ENCODE measurements at regions not wholly inside any gene's neighbourhood (a gene's known extent, or its start where the extent isn't known, plus 50 kb on each side); places are given as distances from the start of the nearest gene placed in this dataset.

DNA sequence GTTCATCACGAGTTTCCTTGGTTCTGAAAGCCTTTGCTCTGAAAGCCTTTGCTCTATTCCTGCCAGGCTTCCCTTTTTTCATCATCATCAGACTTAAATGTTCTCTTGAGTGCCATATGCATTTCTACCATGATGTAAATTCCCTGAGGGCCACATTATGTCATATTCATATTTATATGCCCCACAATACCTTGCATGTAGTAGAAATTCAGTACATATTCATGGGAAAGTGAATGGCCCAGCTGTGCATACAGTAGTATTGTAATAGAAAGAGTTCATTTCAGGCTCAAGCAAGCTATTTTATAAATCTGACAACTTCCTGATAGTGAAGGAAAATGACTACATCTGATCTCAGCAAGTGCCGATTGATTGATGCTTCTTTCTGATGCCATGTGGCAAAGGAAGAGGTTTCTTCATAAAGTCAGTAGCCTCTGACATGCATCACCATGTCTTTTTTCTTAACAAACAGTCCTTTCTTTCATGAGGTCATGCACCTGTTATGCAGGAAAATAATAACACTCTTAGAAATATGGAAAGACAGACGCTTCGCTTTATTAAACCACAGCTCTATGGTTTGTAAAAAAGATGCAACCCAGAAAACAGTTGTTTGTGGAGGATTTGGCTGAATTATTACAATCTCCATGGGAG lies 308.7 kb downstream of the SAMD5 start:
- Histone ChIP-seq H2BK20ac (ENCODE audit: low read length) (no peak overlapping the region), H3K14ac (ENCODE audit: insufficient read length) (no peak overlapping the region), H3K9me3 (ENCODE audit: insufficient read depth in 2 of 2, low read depth in 1 of 2, low read length in 1 of 2) (no peaks in the 10 kb centered on the region), H3K18ac (ENCODE audit: extremely low read depth, low read length) (no peak overlapping the region), H3K4me2 (ENCODE audit: insufficient read depth in 1 of 2, low read depth in 2 of 2, low read length in 2 of 2) (no peak overlapping the region), H4K20me1 (replicated peaks in 1 of 2; ENCODE audit: control insufficient read depth in 1 of 2, insufficient read depth in 2 of 2, low read length in 2 of 2) (no peaks in the 10 kb centered on the region), H2BK5ac (ENCODE audit: low read depth, low read length) (no peak overlapping the region), H2BK15ac (ENCODE audit: low read length) (no peak overlapping the region), H2AFZ (ENCODE audit: low read length) (no peak overlapping the region), H3K27ac (ENCODE audit: low read depth, low read length) (no peak overlapping the region), H3K79me2 (ENCODE audit: control insufficient read depth in 1 of 2, insufficient read depth in 2 of 2, low read length in 2 of 2) (no peaks in the 10 kb centered on the region), H3K56ac (replicated peaks; ENCODE audit: insufficient read length, low read depth, low read length) (no peak overlapping the region), H3K4me1 (replicated peaks in 1 of 4; ENCODE audit: control insufficient read depth in 3 of 4, insufficient read depth in 4 of 4, low read length in 3 of 4) (0 out of 7 replicates have a peak, but pooled peaks cover 0 to 2% (median 0%) of the 10 kb centered on the region in 4 experiments), H2BK120ac (replicated peaks; ENCODE audit: low read depth, low read length) (no peak overlapping the region), H3K27me3 (replicated peaks in 1 of 4; ENCODE audit: control insufficient read depth in 3 of 4, extremely low read depth in 1 of 4, insufficient read depth in 3 of 4, low read length in 3 of 4) (no peaks in the 10 kb centered on the region), H3K36me3 (ENCODE audit: control insufficient read depth in 2 of 4, insufficient read depth in 4 of 4, low read length in 3 of 4) (no peaks in the 10 kb centered on the region), H3K9ac (replicated peaks in 1 of 4; ENCODE audit: extremely low read depth in 1 of 4, low read depth in 3 of 4, low read length in 3 of 4) (no peak overlapping the region), H3K79me1 (ENCODE audit: low read depth, low read length) (no peaks in the 10 kb centered on the region), H3K23me2 (ENCODE audit: low read depth, low read length) (no peaks in the 10 kb centered on the region), H2BK12ac (ENCODE audit: low read depth, low read length) (no peak overlapping the region), H3K23ac (ENCODE audit: insufficient read length) (no peak overlapping the region), H4K8ac (ENCODE audit: extremely low read depth, insufficient read depth, low read length) (no peak overlapping the region), H4K5ac (ENCODE audit: insufficient read length, low read depth, low read length) (no peak overlapping the region), H2AK5ac (ENCODE audit: low read depth, low read length) (no peak overlapping the region), H3K4ac (replicated peaks; ENCODE audit: insufficient read length, low read depth, low read length) (no peak overlapping the region), H3K4me3 (ENCODE audit: extremely low read depth in 1 of 4, insufficient read depth in 2 of 4, low read depth in 3 of 4, low read length in 4 of 4) (no peak overlapping the region), H4K91ac (replicated peaks; ENCODE audit: insufficient read length, low read length) (no peak overlapping the region)
- ChIA-PET POLR2A (ENCODE audit: partially characterized antibody) (no interaction called here), CTCF (ENCODE audit: partially characterized antibody) (interaction anchor here (0.5 kb wide), 1 partner anchor 1888 kb away, joined by 3 read pairs; no protein-coding TSS in a partner anchor)
- TF ChIP-seq CEBPB (IDR thresholded peaks at IDR 0.05; ENCODE audit: low read depth, low read length) (no peak), FOSL1 (IDR thresholded peaks at IDR 0.05; ENCODE audit: insufficient read depth, low read depth, low read length) (no peak), CHD1 (IDR thresholded peaks at IDR 0.05; ENCODE audit: low read depth, low read length) (no peak), NANOG (IDR thresholded peaks at IDR 0.05; ENCODE audit: insufficient read depth, low read depth, low read length, poor library complexity, severe bottlenecking) (no peak), ZNF274 (IDR thresholded peaks at IDR 0.05; ENCODE audit: borderline replicate concordance, extremely low read depth, low read length) (no peak), POLR2AphosphoS5 (IDR thresholded peaks at IDR 0.05; ENCODE audit: low read depth, low read length) (no peak), SIX5 (IDR thresholded peaks at IDR 0.05; ENCODE audit: low read depth, low read length) (no peak), NRF1 (IDR thresholded peaks at IDR 0.05; ENCODE audit: low read depth, low read length) (no peak), PHF8 (conservative IDR thresholded peaks at IDR 0.05; ENCODE audit: low read depth, low read length) (no peak), BRCA1 (IDR thresholded peaks at IDR 0.05; ENCODE audit: low read depth, low read length) (no peak)
- no peak for DNase-seq (ENCODE audit: low read depth in 1 of 2, low spot score in 2 of 2)
- 86% methylated on average over 4 of the region's 4 CpGs; no CpG with 5 or more reads in 1 of the 2 experiments for WGBS, 2 experiments (ENCODE audit: extremely low coverage in 1 of 2, insufficient coverage in 1 of 2, insufficient read length in 1 of 2, insufficient replicate concordance in 2 of 2, low coverage in 1 of 2, low lambda C conversion rate in 2 of 2, missing lambda C conversion rate in 1 of 2)
- no peak for FAIRE-seq

Measured in H1 (cell line).